GM23338 (cell line): ENCODE measurements at regions not wholly inside any gene's neighbourhood (a gene's known extent, or its start where the extent isn't known, plus 50 kb on each side); places are given as distances from the start of the nearest gene placed in this dataset.

ENCODE experiments used
- CREB1 ChIP-seq: fragments of 250-450 bp; sonication (Bioruptor Pico); IDR thresholded peaks from 2 replicates; pipeline ENCODE4 v1.5.0; 2020; ENCODE audit warnings: low read depth, mild to moderate bottlenecking, moderate library complexity
- EZH2 ChIP-seq: fragments of 200-600 bp; sonication (generic); IDR thresholded peaks from one replicate; pipeline ENCODE4 v1.8.0; 2017; ENCODE audit warnings: antibody characterized with exemption, mild to moderate bottlenecking, low read depth; ENCODE audit not compliant: unreplicated experiment
- EZH2phosphoT487 ChIP-seq: fragments of 200-600 bp; sonication (generic); IDR thresholded peaks from one replicate; pipeline ENCODE4 v1.8.1; 2018; ENCODE audit warnings: antibody characterized with exemption; ENCODE audit not compliant: unreplicated experiment
- JUNB ChIP-seq: IDR thresholded peaks from one replicate; pipeline ENCODE4 v1.6.1; 2016; ENCODE audit warnings: antibody characterized with exemption; ENCODE audit not compliant: unreplicated experiment
- POLR2AphosphoS5 ChIP-seq: IDR thresholded peaks from 2 replicates; pipeline ENCODE4 v1.6.1; 2016; ENCODE audit warnings: antibody characterized with exemption, low read depth
- STAT1 ChIP-seq: IDR thresholded peaks from one replicate; pipeline ENCODE4 v1.6.1; 2016; ENCODE audit warnings: antibody characterized with exemption; ENCODE audit not compliant: unreplicated experiment
- ZNF331 ChIP-seq: fragments of 250-450 bp; sonication (Bioruptor Pico); IDR thresholded peaks from 2 replicates; pipeline ENCODE4 v1.5.0; 2020; ENCODE audit warnings: low read depth, mild to moderate bottlenecking, moderate library complexity
- ZNF462 ChIP-seq: fragments of 250-450 bp; sonication (Bioruptor Pico); IDR thresholded peaks from 2 replicates; pipeline ENCODE4 v1.5.0; 2020; ENCODE audit warnings: mild to moderate bottlenecking, moderate library complexity
- TF ChIP-seq, protein P1 (sequence below), 2 experiments: fragments of 200-600 bp in 1 of 2; sonication (generic) in 1 of 2; conservative IDR thresholded peaks; 2 replicates each; pipeline versions ENCODE4 v1.5.1 to v1.6.1; 2016 to 2017; ENCODE audit warnings: antibody characterized with exemption in 2 of 2, low read depth in 2 of 2, mild to moderate bottlenecking in 2 of 2, moderate library complexity in 1 of 2
- TF ChIP-seq, protein P2 (sequence below): IDR thresholded peaks from one replicate; pipeline ENCODE4 v1.6.1; 2018; ENCODE audit warnings: antibody characterized with exemption; ENCODE audit not compliant: unreplicated experiment

GRCh38 chr4:86451560-86452330, 91.9 kb upstream of the MAPK10 start:
- TF ChIP-seq, protein P1, sequence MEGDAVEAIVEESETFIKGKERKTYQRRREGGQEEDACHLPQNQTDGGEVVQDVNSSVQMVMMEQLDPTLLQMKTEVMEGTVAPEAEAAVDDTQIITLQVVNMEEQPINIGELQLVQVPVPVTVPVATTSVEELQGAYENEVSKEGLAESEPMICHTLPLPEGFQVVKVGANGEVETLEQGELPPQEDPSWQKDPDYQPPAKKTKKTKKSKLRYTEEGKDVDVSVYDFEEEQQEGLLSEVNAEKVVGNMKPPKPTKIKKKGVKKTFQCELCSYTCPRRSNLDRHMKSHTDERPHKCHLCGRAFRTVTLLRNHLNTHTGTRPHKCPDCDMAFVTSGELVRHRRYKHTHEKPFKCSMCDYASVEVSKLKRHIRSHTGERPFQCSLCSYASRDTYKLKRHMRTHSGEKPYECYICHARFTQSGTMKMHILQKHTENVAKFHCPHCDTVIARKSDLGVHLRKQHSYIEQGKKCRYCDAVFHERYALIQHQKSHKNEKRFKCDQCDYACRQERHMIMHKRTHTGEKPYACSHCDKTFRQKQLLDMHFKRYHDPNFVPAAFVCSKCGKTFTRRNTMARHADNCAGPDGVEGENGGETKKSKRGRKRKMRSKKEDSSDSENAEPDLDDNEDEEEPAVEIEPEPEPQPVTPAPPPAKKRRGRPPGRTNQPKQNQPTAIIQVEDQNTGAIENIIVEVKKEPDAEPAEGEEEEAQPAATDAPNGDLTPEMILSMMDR (conservative IDR thresholded peaks at IDR 0.05; ENCODE audit: low read depth in 2 of 2): no peak
- no peak for TF ChIP-seq CREB1 (CRISPR knock-in tag)
- TF ChIP-seq, protein P2, sequence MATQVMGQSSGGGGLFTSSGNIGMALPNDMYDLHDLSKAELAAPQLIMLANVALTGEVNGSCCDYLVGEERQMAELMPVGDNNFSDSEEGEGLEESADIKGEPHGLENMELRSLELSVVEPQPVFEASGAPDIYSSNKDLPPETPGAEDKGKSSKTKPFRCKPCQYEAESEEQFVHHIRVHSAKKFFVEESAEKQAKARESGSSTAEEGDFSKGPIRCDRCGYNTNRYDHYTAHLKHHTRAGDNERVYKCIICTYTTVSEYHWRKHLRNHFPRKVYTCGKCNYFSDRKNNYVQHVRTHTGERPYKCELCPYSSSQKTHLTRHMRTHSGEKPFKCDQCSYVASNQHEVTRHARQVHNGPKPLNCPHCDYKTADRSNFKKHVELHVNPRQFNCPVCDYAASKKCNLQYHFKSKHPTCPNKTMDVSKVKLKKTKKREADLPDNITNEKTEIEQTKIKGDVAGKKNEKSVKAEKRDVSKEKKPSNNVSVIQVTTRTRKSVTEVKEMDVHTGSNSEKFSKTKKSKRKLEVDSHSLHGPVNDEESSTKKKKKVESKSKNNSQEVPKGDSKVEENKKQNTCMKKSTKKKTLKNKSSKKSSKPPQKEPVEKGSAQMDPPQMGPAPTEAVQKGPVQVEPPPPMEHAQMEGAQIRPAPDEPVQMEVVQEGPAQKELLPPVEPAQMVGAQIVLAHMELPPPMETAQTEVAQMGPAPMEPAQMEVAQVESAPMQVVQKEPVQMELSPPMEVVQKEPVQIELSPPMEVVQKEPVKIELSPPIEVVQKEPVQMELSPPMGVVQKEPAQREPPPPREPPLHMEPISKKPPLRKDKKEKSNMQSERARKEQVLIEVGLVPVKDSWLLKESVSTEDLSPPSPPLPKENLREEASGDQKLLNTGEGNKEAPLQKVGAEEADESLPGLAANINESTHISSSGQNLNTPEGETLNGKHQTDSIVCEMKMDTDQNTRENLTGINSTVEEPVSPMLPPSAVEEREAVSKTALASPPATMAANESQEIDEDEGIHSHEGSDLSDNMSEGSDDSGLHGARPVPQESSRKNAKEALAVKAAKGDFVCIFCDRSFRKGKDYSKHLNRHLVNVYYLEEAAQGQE: no peak
- no peak for TF ChIP-seq POLR2AphosphoS5
- no peak for TF ChIP-seq ZNF331 (CRISPR knock-in tag)
- no peak for TF ChIP-seq EZH2phosphoT487
- no peak for TF ChIP-seq EZH2
- TF ChIP-seq STAT1: no peak
- no peak for TF ChIP-seq ZNF462
- TF ChIP-seq JUNB: no peak
